ENCODE measurements at regions not wholly inside any gene's neighbourhood (a gene's known extent, or its start where the extent isn't known, plus 50 kb on each side); places are given as distances from the start of the nearest gene placed in this dataset.
A peak's percentile ranks its signal among the peaks of the same experiment; 100 is the strongest.
"Not testable (repeated sequence)": the region's sequence is repeated elsewhere in the genome, so short reads cannot be mapped to it uniquely, and the experiment has no call there.

DNA sequence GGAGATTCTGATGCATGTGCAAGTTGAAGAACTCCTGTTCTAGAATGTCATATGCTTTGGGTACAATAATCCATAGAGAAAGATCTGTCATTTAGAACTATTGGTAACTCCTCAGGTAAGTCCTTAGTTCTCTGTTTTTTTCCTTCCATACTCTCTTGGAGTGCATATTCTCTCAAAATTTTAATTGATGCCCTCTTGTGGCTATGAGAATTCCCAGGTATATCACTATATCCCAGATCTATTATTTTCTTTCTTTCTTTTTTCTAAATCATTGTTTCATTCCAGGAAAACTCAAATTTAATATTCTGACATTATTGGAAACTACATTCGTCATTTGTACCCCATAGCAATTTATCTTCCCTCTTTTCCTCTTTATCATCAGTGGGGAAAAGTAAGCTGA lies 485.4 kb downstream of the KLF5 start:
- peak; percentile 0 for DNase-seq

DNA sequence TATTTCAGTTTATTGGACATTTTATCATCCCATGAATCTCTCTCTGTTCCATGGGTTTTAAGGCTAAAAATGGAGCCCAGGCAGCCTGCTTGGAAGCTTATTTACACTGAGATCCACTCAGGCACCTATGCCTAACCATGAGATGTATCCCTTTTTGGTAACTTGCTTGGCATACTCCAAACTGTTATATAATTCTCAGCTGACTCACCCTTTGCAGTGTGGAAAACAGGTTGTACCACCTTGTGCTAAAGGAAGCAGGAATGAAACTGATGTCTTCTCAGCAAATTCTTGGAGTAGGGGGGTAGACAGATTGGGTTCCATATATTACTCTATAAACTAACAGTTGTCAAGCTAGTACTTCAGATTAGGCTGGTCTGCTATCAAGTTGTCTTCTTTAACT lies 483.6 kb downstream of the KLF5 start:
- peak; percentile 28 for DNase-seq

DNA sequence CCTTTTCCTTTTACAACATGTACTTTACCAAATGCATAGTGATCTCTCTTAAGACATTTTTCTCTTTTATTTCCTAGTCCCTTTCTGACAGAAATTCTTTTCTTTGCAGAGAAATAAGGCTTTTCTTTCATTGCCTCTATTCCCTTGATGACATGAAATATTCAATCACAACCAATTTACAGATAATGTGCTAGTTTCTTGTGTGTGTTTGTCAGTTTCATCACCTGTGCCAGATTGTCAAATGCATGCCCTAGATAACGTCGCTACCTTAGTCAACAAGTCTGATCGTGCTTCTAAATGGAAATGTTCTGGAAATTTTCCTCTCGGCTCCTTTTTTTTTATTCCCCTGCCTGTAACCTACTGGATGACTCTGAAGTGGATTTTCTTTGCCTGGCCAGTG lies 478.1 kb downstream of the KLF5 start:
- DNase-seq: no peak

- DNase-seq: no peak
Observed at GRCh38 chr13:73535341-73535740, 476.5 kb downstream of the KLF5 start.

DNA sequence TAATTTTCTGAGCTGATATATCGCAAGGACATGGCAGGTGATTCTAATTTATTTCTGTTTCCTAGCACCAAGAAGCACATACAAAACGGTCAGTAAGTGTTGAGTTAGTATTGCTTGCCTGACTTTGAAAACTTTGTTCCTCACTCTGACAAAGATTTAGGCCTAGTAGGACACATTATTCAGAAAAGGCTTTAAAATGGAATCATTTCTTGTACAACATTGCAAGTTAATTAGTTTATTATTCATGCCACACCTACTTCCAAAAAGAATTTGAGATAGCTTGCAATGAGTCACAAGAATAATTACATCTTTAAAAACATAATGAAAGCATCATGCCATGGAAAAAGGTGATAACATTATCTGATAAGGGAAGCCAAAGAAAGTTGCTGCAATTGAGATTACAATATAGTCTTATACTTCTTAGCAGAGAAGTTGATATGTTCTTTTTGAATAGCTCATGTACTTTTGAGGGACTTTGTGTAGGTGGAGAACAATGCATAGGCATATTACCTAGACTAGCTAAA lies 474.2 kb downstream of the KLF5 start:
- DNase-seq: no peak

- DNase-seq: no peak
Observed at GRCh38 chr13:73532582-73532981, 473.8 kb downstream of the KLF5 start.

DNA sequence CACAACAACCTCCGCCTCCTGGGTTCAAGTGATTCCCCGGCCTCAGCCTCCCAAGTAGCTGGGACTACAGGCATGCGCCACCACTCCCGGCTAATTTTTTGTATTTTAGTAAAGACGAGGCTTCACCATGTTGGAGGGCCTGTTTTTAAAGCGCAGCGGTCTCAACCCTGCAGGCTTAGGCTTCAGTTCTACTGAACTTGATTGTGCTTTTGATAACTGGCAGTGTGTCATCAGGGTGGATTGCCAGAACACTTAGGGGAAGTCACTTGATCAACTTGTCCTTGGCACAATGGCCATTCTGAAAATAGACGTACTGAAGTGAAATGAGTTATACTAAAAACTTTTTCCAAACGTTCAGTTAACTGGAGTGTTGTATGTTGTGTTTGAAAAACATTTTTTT lies 472.2 kb downstream of the KLF5 start:
- DNase-seq: no peak

- no peak for DNase-seq
Observed at GRCh38 chr13:73522937-73523336, 464.1 kb downstream of the KLF5 start.

DNA sequence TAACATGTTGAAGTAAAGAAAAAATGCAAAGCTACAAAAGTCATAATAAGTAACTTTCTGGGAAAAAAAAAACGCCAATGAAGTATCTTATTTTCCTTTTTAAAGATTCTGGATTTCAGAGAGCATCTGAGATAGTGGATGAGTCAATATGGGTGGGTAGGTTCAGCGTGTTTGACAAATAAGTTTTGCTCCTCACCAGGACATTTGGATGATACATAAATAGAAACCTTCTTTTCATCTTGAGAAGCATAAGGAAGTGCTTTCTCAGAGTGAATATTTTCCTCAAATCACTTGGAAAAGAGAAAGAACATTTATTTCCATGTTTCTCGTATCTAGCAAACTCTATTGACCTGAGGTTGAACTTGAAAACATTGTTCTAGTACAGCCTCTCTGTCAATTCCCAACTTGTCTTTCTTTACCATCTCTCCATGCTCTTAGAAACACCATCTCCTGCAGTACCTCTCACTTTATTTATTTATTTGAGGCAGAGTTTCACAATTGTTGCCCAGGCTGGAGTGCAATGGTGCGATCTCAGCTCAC lies 463.2 kb downstream of the KLF5 start:
- no peak for DNase-seq

DNA sequence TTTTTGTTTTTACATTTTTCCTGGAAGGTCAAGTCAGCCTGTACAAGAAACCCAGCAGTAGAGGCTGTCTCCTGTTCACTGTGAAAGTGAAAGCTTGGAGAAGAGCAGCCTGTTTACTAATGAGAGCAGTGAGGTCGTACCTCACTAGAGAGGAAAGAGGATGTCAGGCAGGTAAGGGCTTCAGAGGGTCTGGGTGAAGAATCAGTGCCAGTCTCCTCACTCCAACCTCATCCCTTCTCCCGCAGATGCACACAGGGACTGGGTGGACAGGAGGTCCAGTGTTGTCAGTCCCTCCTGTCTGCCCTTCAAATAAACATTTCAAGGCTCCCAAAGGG lies 462.5 kb downstream of the KLF5 start:
- DNase-seq: peak; percentile 0

DNA sequence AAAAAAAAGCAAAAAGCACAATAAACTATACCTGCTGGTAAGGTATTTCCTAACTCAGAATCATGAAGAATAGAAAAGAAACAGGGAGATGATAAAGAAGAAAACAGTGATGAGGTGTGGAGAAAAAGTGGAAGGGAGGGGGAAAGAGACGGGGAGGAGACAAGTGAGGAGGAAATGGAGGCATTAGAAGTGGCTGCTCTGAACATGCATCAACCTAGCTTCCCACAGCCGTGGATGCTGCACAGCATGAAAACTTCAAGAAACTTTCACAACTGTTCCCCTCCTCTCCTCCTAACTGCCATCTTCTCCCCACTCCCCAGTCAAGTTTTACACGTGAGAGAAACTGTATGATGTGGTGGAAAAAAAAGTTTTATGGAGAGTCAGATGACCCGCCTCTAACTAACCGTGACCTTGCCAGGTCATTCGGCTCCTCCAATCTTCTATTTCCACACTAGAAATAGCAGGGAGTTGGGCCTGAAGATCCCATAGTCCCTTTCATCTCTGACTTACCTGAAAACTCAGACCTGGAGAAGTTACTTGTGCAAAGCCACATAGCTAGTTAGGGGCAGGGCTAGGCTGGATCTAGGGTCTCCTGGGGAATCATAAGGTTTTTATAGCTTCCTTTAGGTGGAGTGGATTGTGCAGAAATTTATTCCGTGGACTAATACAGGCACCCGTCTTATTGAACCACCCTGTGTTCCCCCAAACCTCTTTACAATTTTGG lies 461.9 kb downstream of the KLF5 start:
- DNase-seq: no peak

DNA sequence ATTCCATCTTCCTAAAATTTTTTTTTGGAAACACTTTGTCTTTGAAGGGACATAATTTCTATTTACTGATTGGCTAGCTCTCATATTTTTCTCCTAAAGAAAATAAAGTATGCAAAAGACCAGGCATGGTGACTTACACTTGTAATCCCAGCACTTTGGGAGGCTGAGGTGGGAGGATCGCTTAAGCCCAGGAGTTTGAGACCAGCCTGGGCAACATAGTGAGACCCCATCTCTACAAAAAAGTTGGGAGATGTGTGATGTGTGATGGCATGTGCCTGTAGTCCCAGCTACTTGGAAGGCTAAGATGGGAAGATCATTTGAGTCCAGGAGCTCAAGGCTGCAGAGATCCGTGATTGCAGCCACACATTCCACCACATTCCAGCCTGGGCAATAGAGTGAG lies 461.3 kb downstream of the KLF5 start:
- DNase-seq: not testable (repeated sequence)

GRCh38 chr13:73519396-73520116 lies 460.8 kb downstream of the KLF5 start:
- DNase-seq: no peak

DNA sequence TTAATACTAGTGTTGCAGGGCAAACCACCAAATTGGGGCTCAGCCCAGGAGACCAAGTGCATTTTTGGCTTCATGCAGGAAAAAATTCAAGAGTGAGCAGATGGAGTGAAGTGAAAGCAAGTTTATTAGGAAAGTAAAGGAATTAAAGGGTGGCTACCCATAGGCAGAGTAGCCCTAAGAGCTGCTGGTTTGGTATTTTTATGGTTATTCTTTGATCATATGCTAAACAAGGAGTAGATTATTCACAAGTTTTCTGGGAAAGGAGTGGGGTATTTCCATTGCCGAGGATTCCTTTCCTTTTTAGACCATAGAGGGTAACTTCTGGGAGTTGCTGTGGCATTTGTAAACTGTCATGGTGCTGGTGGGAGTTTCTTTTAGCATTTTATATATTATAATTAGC lies 459.0 kb downstream of the KLF5 start:
- DNase-seq: no peak

DNA sequence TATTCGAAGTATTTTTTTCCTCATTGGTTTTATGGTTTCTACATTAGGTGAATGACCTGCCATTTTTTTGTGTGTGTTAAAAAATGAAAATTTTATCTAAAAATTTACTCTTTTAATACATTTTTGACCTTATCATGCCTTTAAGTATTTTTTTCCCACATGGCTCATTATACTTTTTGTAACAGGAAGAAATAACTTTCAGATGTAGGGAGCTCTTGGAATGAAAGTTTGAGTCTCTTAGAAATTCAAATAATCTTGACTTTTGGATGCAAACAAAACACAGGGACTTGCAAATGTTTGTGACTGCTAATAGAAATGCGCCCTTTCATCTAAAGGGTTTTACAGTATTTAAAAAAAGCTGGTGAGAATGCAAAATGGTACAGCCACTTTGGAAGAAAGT lies 457.9 kb downstream of the KLF5 start:
- DNase-seq: no peak

- DNase-seq: no peak
Observed at GRCh38 chr13:73514208-73514607, 455.4 kb downstream of the KLF5 start.

DNA sequence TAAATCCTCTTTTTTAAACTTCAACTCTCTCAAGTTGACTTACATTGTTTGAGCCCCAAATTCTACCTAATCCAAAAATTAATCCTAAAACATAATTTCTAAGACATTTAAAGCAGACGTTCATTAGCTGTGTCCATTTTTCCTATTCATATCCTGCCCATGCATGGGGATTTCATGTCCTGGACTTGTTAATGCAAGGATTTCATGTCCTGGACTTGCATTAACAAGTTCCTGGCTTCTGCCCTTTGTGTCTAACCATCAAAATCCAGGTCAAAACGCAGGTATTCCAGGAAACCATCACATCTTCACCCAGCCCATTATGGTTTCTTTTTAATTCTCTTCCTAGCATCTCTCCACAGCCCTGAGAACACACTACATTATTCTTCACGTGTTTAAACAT lies 454.9 kb downstream of the KLF5 start:
- no peak for DNase-seq

GRCh38 chr13:73508841-73509240 lies 450.0 kb downstream of the KLF5 start:
- no peak for DNase-seq

DNA sequence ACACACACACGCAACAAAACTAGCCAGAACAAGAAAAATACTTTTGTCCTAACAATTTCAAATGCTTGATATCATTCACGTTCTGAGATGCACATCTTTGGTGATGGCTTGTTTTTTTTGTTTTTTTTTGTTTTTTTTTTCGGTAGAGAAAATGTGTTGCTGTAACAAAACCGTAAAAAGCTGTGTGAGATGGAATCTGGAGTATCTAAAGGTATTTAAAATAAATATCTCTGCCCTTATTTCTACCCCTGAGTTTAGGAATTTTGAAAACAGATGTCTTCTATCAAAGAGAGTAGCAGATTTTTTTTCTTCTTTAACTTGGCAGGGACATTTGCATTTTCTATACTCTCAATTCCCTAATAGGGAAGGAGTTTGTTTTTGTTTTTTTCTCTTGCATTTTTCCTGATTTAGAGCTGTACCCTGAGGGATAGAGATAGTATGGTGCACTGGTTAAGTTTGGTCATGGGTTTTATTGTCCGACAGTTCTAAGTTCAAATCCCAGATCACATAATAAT lies 446.6 kb downstream of the KLF5 start:
- DNase-seq: no peak

GRCh38 chr13:73499695-73500094 lies 440.9 kb downstream of the KLF5 start:
- DNase-seq: no peak

- DNase-seq: no peak
Observed at GRCh38 chr13:73497430-73497829, 438.6 kb downstream of the KLF5 start.

DNA sequence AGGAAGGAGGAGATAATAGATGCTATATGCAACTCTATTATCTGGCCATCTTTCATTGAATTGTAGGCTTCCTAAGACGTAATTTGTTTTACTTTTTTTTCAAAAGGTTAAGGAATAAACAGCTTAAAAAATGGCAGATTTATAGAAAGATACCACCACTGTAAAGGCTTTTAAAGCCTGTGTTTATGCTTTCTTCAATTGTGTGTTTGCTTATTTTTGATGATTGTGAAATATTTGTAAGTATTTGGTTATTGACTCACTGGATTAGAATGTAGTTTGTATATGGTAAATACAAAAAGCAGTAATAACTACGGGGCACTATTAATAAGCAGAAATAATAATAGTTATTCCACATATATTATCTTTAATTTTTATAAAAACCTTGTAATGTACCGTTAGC lies 437.9 kb downstream of the KLF5 start:
- DNase-seq: no peak

GRCh38 chr13:73492811-73493210 lies 434.0 kb downstream of the KLF5 start:
- no peak for DNase-seq

- no peak for DNase-seq
Observed at GRCh38 chr13:73482556-73482955, 423.8 kb downstream of the KLF5 start.

Measured in DMS53 (cell line).